NT2/D1 (cell line): ENCODE measurements at regions not wholly inside any gene's neighbourhood (a gene's known extent, or its start where the extent isn't known, plus 50 kb on each side); places are given as distances from the start of the nearest gene placed in this dataset.
"Not testable (repeated sequence)": the region's sequence is repeated elsewhere in the genome, so short reads cannot be mapped to it uniquely, and the experiment has no call there.

Source experiments
- YY1 ChIP-seq: IDR thresholded peaks from 2 replicates; pipeline ENCODE4 v1.6.1; 2011; ENCODE audit not compliant: insufficient read length, insufficient read depth
- ZNF274 ChIP-seq: IDR thresholded peaks from 2 replicates; pipeline ENCODE4 v1.6.1; 2011; ENCODE audit warnings: mild to moderate bottlenecking, low read depth, low read length

DNA sequence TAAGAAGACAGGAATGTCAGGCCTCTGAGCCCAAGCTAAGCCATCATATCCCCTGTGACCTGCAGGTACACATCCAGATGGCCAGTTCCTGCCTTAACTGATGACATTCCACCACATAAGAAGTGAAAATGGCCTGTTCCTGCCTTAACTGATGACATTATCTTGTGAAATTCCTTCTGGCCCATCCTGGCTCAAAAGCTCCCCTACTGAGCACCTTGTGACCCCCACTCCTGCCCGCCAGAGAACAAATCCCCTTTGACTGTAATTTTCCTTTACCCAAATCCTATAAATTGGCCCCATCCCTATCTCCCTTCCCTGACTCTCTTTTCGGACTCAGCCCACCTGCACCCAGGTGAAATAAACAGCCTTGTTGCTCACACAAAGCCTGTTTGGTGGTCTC lies 537.2 kb upstream of the CRIM1 start:
- not testable (repeated sequence) for TF ChIP-seq YY1, ZNF274
